A204.1 (cell line): ENCODE measurements at regions not wholly inside any gene's neighbourhood (a gene's known extent, or its start where the extent isn't known, plus 50 kb on each side); places are given as distances from the start of the nearest gene placed in this dataset.

Experiments
- FAIRE-seq: peaks from 2 replicates; lab custom pipeline; 2012; peaks lifted over from hg19 to GRCh38; lab: Jason Lieb, UNC

DNA sequence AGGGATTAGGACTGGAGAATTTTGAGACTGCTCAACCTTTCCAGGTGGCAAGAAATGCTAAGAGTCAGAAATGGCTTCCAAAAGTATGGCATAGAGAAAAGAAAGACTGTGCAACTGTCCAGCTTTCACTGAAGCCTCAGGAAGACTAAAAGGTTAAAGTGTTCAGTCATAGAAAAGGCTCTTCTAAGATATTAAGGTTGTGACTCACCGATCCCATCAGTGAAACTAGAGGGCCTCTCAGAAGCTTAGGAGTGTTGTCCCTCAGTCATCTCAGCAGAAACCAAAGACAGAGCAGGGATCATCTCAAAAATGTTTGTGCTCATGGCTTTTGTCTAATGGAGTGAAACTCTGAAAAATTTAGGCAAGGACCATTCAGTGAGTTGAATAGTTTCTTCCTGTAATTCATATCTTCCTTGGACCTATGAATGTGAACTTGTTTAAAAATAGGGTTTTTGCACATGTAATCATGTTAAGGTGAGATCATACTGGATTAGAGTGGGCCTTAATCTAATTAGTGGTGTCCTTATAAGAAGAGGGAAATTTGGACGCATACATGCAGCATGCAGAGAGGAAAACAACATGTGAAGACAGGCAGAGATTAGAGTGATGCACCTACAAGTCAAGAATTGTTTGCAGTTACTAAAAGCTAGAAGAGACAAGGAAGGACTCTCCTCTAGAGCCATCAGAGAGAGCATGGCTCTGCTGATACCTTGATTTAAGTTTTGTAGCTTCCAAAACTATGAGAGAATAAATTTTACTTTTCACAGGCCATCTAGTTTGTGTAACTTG, 71.3 kb downstream of the RPE65 start:
- FAIRE-seq, result no peak

DNA sequence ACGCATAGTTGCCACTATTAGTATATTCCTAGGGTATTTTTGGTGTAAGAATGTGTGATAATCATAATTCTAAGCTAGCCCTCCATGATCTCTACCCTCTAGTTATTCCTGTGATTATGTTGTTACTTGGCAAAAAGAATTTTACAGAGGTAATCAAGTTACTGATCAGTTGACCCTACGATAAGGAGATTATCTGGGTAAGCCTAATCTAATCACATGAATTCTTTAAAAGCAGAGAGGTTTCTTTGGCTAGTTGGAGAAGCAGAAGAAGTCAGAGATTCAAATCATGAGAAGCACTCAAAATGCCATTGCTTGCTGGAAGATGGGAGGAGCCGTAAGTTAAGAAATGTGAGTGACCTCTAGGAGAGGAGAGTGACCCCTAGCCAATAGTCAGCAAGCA, 72.7 kb downstream of the RPE65 start:
- peak; percentile 97 for FAIRE-seq

DNA sequence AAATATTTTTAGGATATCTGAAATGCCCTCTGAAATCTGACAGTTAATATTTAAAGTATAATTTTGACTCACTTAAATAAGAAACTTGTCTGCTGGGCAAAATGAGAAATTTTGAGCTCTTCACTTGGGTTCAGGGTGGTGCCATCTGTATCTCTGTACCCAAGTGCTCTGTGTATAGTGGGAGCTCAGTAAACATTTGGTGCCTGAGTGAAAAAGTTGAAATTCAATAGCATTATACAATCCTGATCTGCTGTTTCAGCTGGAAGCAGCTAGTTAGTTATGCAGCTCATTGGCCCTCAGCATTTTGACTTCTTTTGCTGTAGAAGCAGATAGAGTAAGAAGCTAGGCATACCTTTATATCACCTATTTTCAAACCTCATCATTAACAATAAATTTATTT, 73.3 kb downstream of the RPE65 start:
- no peak for FAIRE-seq

- FAIRE-seq, result peak; percentile 100
Observed at GRCh38 chr1:68375919-68376318, 73.8 kb downstream of the RPE65 start.

GRCh38 chr1:68373173-68373572, 76.6 kb downstream of the RPE65 start:
- FAIRE-seq, result no peak

GRCh38 chr1:68372487-68372886, 77.3 kb downstream of the RPE65 start:
- no peak for FAIRE-seq

DNA sequence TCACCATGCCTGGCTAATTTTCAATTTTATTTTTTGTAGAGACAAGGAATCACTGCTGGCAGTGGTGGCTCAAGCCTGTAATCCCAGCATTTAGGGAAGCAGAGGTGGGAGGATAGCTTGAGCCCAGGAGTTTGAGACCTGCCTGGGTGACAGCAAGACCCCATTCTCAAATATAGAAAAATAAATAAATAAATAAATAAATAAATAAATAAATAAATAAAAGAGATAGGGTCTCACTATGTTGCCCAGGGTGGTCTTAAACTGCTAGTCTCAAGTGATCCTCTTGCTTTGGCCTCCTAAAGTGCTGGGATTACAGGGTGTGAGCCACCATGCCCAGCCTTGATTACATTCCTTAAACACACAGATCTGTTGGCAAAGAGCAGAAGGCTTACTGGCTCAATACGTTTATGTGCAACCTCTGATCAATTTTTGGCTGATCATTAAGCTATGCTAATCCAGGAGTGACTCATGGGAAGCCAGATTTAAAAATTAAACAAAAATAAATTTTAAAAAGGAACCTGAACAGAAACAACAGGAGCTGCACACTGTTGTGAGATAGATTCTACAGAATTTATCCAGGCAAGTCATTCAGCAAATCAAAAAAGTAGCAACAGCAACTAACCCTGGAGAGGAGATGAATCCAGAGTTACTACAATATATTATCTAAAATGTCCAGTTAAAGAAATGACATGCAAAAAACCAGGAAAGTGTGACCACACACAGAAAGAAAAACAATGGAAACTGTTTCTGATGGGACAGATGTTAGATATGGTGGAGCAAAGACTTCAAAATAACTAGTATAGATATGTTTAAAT, 79.4 kb downstream of the RPE65 start:
- FAIRE-seq, result no peak

DNA sequence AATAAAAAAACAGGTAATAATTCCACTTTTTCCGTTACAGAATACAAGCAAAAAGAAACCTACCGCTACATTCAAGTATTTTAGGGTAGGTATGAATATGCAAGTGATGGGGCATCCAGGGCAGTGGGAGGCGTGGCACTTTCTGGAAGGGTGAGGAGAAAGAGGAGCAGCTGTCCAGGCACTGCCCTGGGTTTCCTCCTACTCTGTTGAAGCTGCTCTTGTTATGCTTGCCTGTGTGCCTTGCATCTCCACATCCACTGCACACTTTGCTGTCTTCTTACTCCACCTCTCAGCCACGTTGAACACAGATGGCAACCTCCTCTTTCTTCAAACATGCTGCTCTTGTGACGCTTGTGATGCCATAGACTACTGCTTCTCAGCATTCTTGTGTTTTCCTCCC, 83.2 kb downstream of the RPE65 start:
- FAIRE-seq, result peak; percentile 68

GRCh38 chr1:68365709-68366382, 83.9 kb downstream of the RPE65 start:
- no peak for FAIRE-seq

DNA sequence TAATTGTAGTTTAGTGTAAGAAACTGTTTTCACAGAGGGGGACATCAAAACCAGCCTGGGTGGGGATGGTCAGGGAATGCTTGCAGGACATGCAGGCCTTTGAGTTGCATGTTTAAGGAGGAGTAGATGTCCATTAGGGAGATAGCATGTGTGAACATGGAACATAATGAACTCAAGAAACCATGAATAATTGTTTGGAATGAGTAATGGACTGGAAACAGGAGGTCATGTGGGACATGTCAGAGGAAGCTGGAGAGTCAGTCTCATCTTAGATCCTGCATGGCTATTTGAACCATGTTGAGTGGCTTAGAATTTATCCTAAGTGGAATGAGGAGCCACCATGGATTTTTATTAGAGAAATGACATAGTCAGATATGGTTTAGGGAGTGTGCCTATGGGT, 86.4 kb downstream of the RPE65 start:
- FAIRE-seq, result no peak

GRCh38 chr1:68361346-68361910, 88.3 kb downstream of the RPE65 start:
- FAIRE-seq, result peak; percentile 97

DNA sequence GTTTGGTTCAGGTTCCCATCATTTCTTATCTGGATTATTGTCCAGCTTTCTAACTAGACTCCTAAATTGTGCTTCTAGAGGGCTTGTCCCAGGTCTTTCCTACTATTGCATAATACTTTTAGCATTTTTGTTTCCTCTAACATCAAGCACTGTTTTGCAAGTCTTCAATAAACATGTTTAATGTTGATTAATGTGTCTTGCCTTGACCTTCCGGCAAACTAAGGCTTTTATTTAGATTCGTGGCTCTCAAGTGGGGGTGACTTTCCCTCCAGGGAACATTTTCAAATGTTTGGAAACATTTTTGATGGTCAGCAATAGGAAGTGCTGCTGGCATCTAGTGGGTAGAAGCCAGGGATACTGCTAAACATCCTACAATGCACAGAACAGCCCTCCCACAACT, 90.7 kb downstream of the RPE65 start:
- no peak for FAIRE-seq

DNA sequence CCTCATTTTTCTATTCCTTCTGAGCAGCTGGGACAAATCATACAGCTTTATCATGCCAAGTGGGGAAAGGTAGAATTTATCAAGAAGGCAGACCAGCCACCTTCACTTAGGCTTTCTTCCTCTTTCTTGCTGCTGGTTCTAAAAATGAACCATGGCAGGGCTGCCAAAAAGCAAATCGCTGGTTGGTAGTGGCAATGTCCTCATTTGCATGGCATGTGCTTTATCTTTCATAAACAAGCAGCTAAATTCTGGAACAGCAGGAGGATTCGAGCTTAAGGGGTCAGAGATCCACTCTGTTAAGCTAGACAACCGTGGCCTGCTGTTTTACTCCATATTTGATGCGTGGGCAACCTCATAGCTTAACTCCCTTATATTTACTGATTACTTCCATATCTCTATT, 91.3 kb downstream of the RPE65 start:
- peak; percentile 6 for FAIRE-seq

- FAIRE-seq, result peak; percentile 23
Observed at GRCh38 chr1:68355614-68356013, 94.1 kb downstream of the RPE65 start.

DNA sequence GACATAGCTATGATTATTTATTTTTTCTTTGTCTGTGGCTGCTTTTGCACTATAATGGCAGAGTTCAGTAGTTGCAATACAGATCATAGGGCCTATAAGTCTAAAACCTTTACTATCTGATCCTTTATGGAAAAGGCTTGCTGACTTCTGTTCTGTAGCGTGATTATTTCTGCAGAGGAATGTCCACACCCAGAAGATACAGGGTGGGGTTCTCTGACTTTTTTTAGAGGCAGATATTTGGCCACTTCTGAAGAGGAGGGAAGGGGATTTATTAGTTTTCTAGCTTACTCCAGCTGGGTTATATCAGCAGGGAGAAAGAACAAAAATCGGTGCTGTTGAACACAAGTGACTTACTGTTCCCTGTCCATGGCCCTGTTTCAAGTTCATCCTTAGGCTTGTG, 97.6 kb downstream of the RPE65 start:
- FAIRE-seq, result peak; percentile 99

DNA sequence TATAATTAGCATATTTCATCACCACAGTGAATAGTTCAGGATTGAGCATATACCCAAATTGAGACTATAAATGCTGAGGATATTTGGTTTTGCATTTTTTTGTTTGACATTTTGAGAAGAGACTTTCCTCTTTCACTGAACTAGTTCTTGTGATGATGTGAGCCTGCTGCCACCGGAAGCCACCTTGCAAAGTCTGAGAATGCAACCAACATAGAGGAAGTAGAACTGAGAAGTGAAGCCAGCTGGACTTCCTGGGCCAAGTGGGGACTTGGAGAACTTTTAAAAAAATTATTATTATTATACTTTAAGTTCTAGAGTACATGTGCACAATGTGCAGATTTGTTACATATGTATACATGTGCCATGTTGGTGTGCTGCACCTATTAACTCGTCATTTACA, 102.3 kb downstream of the RPE65 start:
- FAIRE-seq, result no peak

- FAIRE-seq, result peak; percentile 97
Observed at GRCh38 chr1:68346188-68346808, 103.5 kb downstream of the RPE65 start.

GRCh38 chr1:68344208-68344607, 105.5 kb downstream of the RPE65 start:
- no peak for FAIRE-seq

DNA sequence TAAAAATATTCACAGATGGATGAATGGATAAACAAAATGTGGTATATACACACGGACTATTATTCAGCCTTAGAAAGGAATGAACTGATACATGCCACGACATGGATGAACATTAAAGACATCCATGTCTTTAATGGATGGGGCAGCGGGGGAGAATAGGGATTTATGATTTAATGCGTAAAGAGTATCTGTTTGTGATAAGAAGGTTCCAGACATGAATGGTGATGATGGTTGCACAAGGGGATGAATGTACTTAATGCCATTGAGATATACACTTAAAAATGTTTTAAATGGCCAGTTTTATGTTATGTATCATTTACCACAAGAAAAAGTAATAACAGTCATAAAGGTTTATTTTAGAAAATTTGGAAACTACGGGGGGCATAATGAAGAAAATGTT, 108.6 kb upstream of the WLS start:
- peak; percentile 63 for FAIRE-seq

GRCh38 chr1:68339505-68339904, 107.2 kb upstream of the WLS start:
- no peak for FAIRE-seq

DNA sequence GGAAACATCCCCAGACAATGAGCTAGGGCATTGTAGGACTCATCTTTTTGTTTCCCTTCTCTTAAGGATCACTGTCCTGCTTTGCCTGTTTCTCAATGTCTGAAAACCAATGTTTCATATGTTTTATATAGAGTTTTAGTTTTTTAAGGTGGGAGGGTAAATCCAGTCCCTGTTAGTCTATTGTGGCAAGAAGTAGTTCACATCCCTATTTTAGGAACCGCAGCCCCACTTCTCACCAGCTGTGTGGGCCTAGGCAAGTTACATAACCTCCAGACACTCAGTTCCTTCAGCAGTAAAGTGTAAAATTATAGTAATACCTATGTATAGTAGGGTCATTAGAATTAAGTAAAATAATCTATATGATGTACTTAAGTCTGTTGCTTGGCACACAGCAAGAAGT, 105.8 kb upstream of the WLS start:
- no peak for FAIRE-seq

DNA sequence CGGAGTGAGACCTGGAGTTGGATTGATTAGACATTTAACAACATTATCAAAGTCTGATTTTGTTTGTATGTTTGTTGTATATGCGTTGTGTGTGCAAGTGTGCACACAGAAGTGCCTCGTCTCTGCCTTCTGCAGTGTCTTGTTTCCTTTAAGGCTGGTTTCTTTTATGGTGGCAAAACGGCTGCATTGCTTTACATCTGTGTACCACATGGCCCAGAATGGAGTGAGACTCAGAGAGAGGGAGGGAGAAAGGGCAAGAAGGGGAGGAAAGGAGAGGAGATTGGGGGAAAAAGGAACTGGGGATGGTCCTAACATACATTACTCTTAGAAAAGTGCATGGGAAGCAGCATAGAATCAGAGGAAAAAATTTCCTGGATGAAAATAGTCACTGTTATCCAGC, 99.7 kb upstream of the WLS start:
- no peak for FAIRE-seq
